Spleen (tissue), 11 donors: ENCODE measurements at regions not wholly inside any gene's neighbourhood (a gene's known extent, or its start where the extent isn't known, plus 50 kb on each side); places are given as distances from the start of the nearest gene placed in this dataset.

Experiments used
- DNase-seq: peaks from one replicate; pipeline ENCODE4 v3.0.0-alpha.2; 2020
- H3K27ac ChIP-seq, 8 donors: fragments of 200-600 bp; sonication (generic) in 7 of 8; 1 replicate in 4 of 8; 2 replicates in 4 of 8; pipeline versions ENCODE4 v1.5.0 to v1.8.0; 2016 to 2021; ENCODE audit warnings: inconsistent platforms in 4 of 8, mild to moderate bottlenecking in 4 of 8, moderate library complexity in 1 of 8
- H3K27me3 ChIP-seq, 7 donors: fragments of 200-600 bp; sonication (generic) in 6 of 7; replicated peaks in 1 of 7; 1 replicate in 4 of 7; 2 replicates in 3 of 7; pipeline versions ENCODE4 v1.5.0 to v1.8.0; 2016 to 2021; ENCODE audit warnings: inconsistent platforms in 3 of 7, mild to moderate bottlenecking in 1 of 7
- H3K36me3 ChIP-seq, 6 donors: fragments of 200-600 bp; sonication (generic) in 5 of 6; 1 replicate in 4 of 6; 2 replicates in 2 of 6; pipeline versions ENCODE4 v1.5.0 to v1.8.0; 2016 to 2021; ENCODE audit warnings: inconsistent platforms in 2 of 6
- H3K4me1 ChIP-seq, 6 donors: fragments of 200-600 bp; sonication (generic) in 5 of 6; 1 replicate in 3 of 6; 2 replicates in 3 of 6; pipeline versions ENCODE4 v1.5.0 to v1.8.0; 2016 to 2021; ENCODE audit warnings: inconsistent platforms in 3 of 6
- H3K4me3 ChIP-seq, 8 donors: fragments of 200-600 bp; sonication (generic) in 7 of 8; 1 replicate in 4 of 8; 2 replicates in 4 of 8; pipeline versions ENCODE4 v1.5.0 to v1.8.0; 2016 to 2021; ENCODE audit warnings: inconsistent platforms in 4 of 8, mild to moderate bottlenecking in 4 of 8, moderate library complexity in 2 of 8
- H3K9me3 ChIP-seq, 8 donors: fragments of 200-600 bp; sonication (generic) in 7 of 8; 1 replicate in 4 of 8; 2 replicates in 4 of 8; pipeline versions ENCODE4 v1.5.0 to v1.8.0; 2016 to 2021; ENCODE audit warnings: inconsistent platforms in 4 of 8
- CTCF ChIP-seq, 11 experiments: fragments of 200-600 bp in 7 of 11; fragments of 450-650 bp in 4 of 11; sonication (generic) in 4 of 11; IDR thresholded peaks in 8 of 11; conservative IDR thresholded peaks in 3 of 11; 1 replicate in 7 of 11; 2 replicates in 4 of 11; pipeline versions ENCODE4 v1.4.0 to v1.8.0; 2016 to 2021; ENCODE audit warnings: antibody characterized with exemption in 11 of 11, inconsistent platforms in 4 of 11, mild to moderate bottlenecking in 1 of 11
- POLR2A ChIP-seq, 3 donors: fragments of 450-650 bp; IDR thresholded peaks; one replicate each; pipeline ENCODE4 v1.5.1; 2017; ENCODE audit warnings: antibody characterized with exemption in 3 of 3, mild to moderate bottlenecking in 1 of 3
- POLR2AphosphoS5 ChIP-seq, 3 donors: sonication (generic); formaldehyde crosslinking; IDR thresholded peaks; one replicate each; pipeline ENCODE4 v1.5.1; 2017; ENCODE audit warnings: antibody characterized with exemption in 3 of 3
- WGBS, 5 donors: extraction: QIAGEN DNeasy Blood & Tissue Kit in 3 of 5; methylation state at CpG; one replicate each; pipeline versions ENCODE4 v1.1.5 to v1.1.7; 2013 to 2018; 5-methylcytosine and 5-hydroxymethylcytosine counted together
- intact Hi-C: fragments of 100-400 bp; cut with DNase I; formaldehyde crosslinking; loops from one replicate; pipeline ENCODE4 v1.15.0; 2023; ENCODE audit warnings: low total_unique reads
- donor health status: healthy with polysubstance abuse.
- donor health status: DM: no; HTN: no; CAD: no; lungs with moderate emphysema.
- donor health status: DM: no; HTN: no; CAD: no.
- donor health status: Bipolar disorder and iron deficiency.
- donor health status: healthy.
- donor health status: DM: no; HTN: no; CAD: no.
- donor health status: DM: yes; HTN: yes; CAD: no.

- H3K4me1 ChIP-seq = no peaks in the 10 kb centered on the region
- no peaks in the 10 kb centered on the region for H3K36me3 ChIP-seq
- H3K27ac ChIP-seq = no peak overlapping the region
- H3K9me3 ChIP-seq = peaks cover 0 to 6% (median 0%) of the 10 kb centered on the region in 8 donors
- WGBS, 5 donors = 76 to 83% (median 78%) methylated on average over 3 of the region's 3 CpGs
- DNase-seq = no peak
- no peak overlapping the region for H3K4me3 ChIP-seq
- H3K27me3 ChIP-seq = no peaks in the 10 kb centered on the region
- TF ChIP-seq POLR2A (IDR thresholded peaks at IDR 0.05) (no peak), POLR2AphosphoS5 (IDR thresholded peaks at IDR 0.05) (no peak), CTCF (IDR thresholded peaks at IDR 0.05 in 8 of 11, conservative IDR thresholded peaks at IDR 0.05 in 3 of 11) (no peak)
- intact Hi-C loops = no loop called here
Observed at GRCh38 chr13:104962411-104962810, 1573.1 kb downstream of the EFNB2 start.

DNA sequence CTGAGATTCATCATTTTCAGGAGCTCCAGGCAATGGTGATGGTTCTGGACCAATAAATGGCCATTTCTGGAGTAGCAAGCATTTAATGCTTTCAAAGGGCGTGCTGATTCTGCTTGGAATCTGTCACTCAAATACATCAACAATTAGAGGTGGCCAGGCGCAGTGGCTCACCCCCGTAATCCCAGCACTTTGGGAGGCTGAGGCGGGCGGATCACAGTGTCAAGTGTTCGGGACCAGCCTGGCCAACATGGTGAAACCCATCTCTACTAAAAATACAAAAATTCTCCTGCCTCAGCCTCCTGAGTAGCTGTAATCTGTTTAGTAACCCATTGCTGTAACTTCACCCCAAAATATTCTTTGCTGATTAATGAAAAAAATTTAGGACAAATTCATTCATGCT lies 1574.2 kb downstream of the EFNB2 start:
- H3K27ac ChIP-seq = no peak overlapping the region

DNA sequence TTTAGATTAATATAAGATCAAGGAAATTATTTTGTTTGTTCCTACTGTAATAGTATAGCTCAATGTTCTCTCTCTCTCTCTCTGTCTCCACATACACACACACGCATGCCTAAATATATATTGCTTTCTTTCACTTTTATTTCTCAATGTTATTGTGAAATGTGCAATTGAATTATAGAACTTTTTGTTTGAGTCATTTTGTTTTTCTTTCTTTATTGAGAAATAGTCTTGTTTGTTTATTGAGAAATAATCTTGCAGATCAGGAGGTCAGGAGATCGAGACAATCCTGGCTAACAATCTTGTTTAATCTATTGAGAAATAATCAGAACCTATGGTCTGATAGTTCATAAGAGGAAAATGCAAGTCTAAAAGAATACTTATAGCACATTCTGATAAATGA lies 1581.3 kb downstream of the EFNB2 start:
- intact Hi-C loops = no loop called here
- H3K27ac ChIP-seq = no peak overlapping the region
- TF ChIP-seq CTCF (IDR thresholded peaks at IDR 0.05 in 8 of 11, conservative IDR thresholded peaks at IDR 0.05 in 3 of 11) = no peak
- TF ChIP-seq POLR2AphosphoS5 (IDR thresholded peaks at IDR 0.05) = no peak
- TF ChIP-seq POLR2A (IDR thresholded peaks at IDR 0.05) = no peak
- no peaks in the 10 kb centered on the region for H3K36me3 ChIP-seq
- H3K27me3 ChIP-seq = no peaks in the 10 kb centered on the region
- no peak overlapping the region for H3K4me3 ChIP-seq
- no peaks in the 10 kb centered on the region for H3K4me1 ChIP-seq
- 43 to 76% (median 68%) methylated on average over 2 of the region's 2 CpGs for WGBS, 5 donors
- DNase-seq = no peak
- no peaks in the 10 kb centered on the region for H3K9me3 ChIP-seq

More for the DNA sequence above, 1574.2 kb downstream of the EFNB2 start:
- no peaks in the 10 kb centered on the region for H3K27me3 ChIP-seq
- H3K36me3 ChIP-seq = no peaks in the 10 kb centered on the region
- no peak for TF ChIP-seq POLR2AphosphoS5 (IDR thresholded peaks at IDR 0.05)
- no peak for TF ChIP-seq POLR2A (IDR thresholded peaks at IDR 0.05)
- TF ChIP-seq CTCF (IDR thresholded peaks at IDR 0.05 in 8 of 11, conservative IDR thresholded peaks at IDR 0.05 in 3 of 11) = no peak
- WGBS, 5 donors = 88 to 92% (median 90%) methylated on average over 6 of the region's 6 CpGs
- H3K4me3 ChIP-seq = no peak overlapping the region
- intact Hi-C loops = no loop called here
- H3K9me3 ChIP-seq = peaks cover 0 to 6% (median 0%) of the 10 kb centered on the region in 8 donors
- H3K4me1 ChIP-seq = no peaks in the 10 kb centered on the region
- no peak for DNase-seq

DNA sequence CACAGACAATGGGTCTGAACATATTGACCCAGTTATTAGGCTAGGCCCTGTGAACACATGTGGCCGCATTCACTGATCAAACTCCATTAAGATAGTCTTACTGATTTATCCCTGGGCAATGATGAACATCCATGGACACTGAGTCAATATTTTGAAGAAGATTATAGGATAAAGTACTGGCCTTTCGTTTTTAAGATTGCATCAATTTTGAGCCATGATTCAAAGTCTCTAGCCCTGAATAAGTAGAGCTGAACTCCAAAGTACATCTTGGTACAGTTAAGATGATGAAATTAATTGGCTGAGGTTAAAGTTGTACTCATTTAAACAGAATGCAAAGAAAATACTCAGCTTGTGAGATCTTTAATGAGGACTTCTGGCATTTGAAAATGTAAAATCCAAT lies 1581.9 kb downstream of the EFNB2 start:
- H3K9me3 ChIP-seq = no peaks in the 10 kb centered on the region
- H3K36me3 ChIP-seq = no peaks in the 10 kb centered on the region
- 78 to 94% (median 84%) methylated on average over 2 of the region's 2 CpGs for WGBS, 5 donors
- TF ChIP-seq POLR2AphosphoS5 (IDR thresholded peaks at IDR 0.05) (no peak), POLR2A (IDR thresholded peaks at IDR 0.05) (no peak), CTCF (IDR thresholded peaks at IDR 0.05 in 8 of 11, conservative IDR thresholded peaks at IDR 0.05 in 3 of 11) (no peak)
- H3K27me3 ChIP-seq = no peaks in the 10 kb centered on the region
- intact Hi-C loops = no loop called here
- DNase-seq = no peak
- no peak overlapping the region for H3K4me3 ChIP-seq
- H3K4me1 ChIP-seq = no peaks in the 10 kb centered on the region
- no peak overlapping the region for H3K27ac ChIP-seq
